HG03103 (cell line): ENCODE measurements at regions not wholly inside any gene's neighbourhood (a gene's known extent, or its start where the extent isn't known, plus 50 kb on each side); places are given as distances from the start of the nearest gene placed in this dataset.
"Not testable (repeated sequence)": the region's sequence is repeated elsewhere in the genome, so short reads cannot be mapped to it uniquely, and the experiment has no call there.

Experiments used
- ATAC-seq: cut with Tn5 transposase; IDR thresholded peaks from one replicate; pipeline ENCODE4 v1.9.1; 2021; ENCODE audit warnings: low read depth; ENCODE audit not compliant: unreplicated experiment

GRCh38 chr3:104396974-104397669, 969.6 kb upstream of the ALCAM start:
- ATAC-seq: no peak

GRCh38 chr3:104397713-104398112, 969.0 kb upstream of the ALCAM start:
- no peak for ATAC-seq

GRCh38 chr3:104402902-104403301, 963.8 kb upstream of the ALCAM start:
- ATAC-seq: no peak

- no peak for ATAC-seq
Measured at GRCh38 chr3:104411757-104412156, 955.0 kb upstream of the ALCAM start.

GRCh38 chr3:104412608-104413580, 953.8 kb upstream of the ALCAM start:
- ATAC-seq: no peak

GRCh38 chr3:104428337-104428925, 938.3 kb upstream of the ALCAM start:
- no peak for ATAC-seq

GRCh38 chr3:104429727-104430126, 937.0 kb upstream of the ALCAM start:
- no peak for ATAC-seq

- ATAC-seq: no peak
Measured at GRCh38 chr3:104436506-104436905, 930.2 kb upstream of the ALCAM start.

GRCh38 chr3:104437131-104437750, 929.5 kb upstream of the ALCAM start:
- ATAC-seq: no peak

- ATAC-seq: no peak
Measured at GRCh38 chr3:104437891-104438290, 928.8 kb upstream of the ALCAM start.

- no peak for ATAC-seq
Measured at GRCh38 chr3:104438706-104439105, 928.0 kb upstream of the ALCAM start.

- ATAC-seq: not testable (repeated sequence)
Measured at GRCh38 chr3:104445252-104445919, 921.3 kb upstream of the ALCAM start.

GRCh38 chr3:104447681-104448080, 919.0 kb upstream of the ALCAM start:
- ATAC-seq: no peak

GRCh38 chr3:104452697-104453096, 914.0 kb upstream of the ALCAM start:
- ATAC-seq: no peak

GRCh38 chr3:104458657-104459056, 908.1 kb upstream of the ALCAM start:
- no peak for ATAC-seq

- no peak for ATAC-seq
Measured at GRCh38 chr3:104460477-104461406, 906.0 kb upstream of the ALCAM start.

GRCh38 chr3:104461431-104461830, 905.3 kb upstream of the ALCAM start:
- no peak for ATAC-seq

GRCh38 chr3:104472221-104472620, 894.5 kb upstream of the ALCAM start:
- no peak for ATAC-seq

GRCh38 chr3:104474011-104474410, 892.7 kb upstream of the ALCAM start:
- ATAC-seq: no peak
